ENCODE measurements at regions not wholly inside any gene's neighbourhood (a gene's known extent, or its start where the extent isn't known, plus 50 kb on each side); places are given as distances from the start of the nearest gene placed in this dataset.
"Not testable (repeated sequence)": the region's sequence is repeated elsewhere in the genome, so short reads cannot be mapped to it uniquely, and the experiment has no call there.

DNA sequence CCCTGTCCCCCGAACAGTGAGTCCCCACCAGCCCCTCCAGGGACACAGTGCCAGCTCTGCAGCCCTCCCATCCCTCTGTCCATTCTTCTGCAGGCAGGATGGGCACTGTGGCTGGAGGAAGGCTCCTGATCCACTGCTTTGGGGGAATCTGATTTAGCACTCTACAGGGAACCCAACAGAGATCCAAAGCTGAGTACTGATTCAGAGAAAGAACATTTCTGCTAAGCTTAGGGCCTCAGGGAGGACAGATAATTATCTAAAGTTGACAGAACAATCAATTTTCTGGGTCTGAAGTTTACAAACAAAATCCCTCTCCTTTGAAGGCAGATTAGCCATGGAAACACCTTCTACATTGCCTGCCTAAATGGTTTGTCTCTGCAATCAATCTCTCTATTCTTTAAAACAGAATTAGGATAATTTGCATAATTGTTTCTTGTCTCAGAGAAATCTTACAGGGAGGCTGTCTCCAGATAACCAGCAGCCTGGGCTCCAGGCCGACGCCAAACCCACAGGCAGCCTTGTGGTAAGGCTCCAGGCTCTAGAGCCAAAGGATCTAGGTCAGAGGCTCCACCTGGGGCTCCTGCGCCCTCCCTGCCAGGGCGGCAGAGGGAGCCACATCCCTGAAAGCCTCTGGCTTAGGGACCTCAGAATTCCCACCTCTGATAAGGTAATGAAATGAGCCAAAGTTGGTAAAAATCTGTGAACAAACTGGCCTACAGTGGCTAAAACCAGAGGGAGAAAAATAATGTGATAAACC lies 152.2 kb upstream of the FAM20C start:
- H3K27me3 ChIP-seq (replicated peaks in 1 of 4; ENCODE audit: control insufficient read depth in 3 of 4, extremely low read depth in 1 of 4, insufficient read depth in 3 of 4, low read length in 3 of 4); H3K56ac ChIP-seq (replicated peaks; ENCODE audit: insufficient read length, low read depth, low read length); H3K79me2 ChIP-seq (ENCODE audit: control insufficient read depth in 1 of 2, insufficient read depth in 2 of 2, low read length in 2 of 2); H4K91ac ChIP-seq (replicated peaks; ENCODE audit: insufficient read length, low read length); H3K4me1 ChIP-seq (replicated peaks in 1 of 4; ENCODE audit: control insufficient read depth in 3 of 4, insufficient read depth in 4 of 4, low read length in 3 of 4); H3K4ac ChIP-seq (replicated peaks; ENCODE audit: insufficient read length, low read depth, low read length); H3K14ac ChIP-seq (ENCODE audit: insufficient read length); H3K23ac ChIP-seq (ENCODE audit: insufficient read length); H3K9me3 ChIP-seq (ENCODE audit: insufficient read depth in 2 of 2, low read depth in 1 of 2, low read length in 1 of 2); FAIRE-seq; H3K23me2 ChIP-seq (ENCODE audit: low read depth, low read length); H2BK5ac ChIP-seq (ENCODE audit: low read depth, low read length); H3K4me3 ChIP-seq (ENCODE audit: extremely low read depth in 1 of 4, insufficient read depth in 2 of 4, low read depth in 3 of 4, low read length in 4 of 4); H2BK120ac ChIP-seq (replicated peaks; ENCODE audit: low read depth, low read length); H3K9ac ChIP-seq (replicated peaks in 1 of 4; ENCODE audit: extremely low read depth in 1 of 4, low read depth in 3 of 4, low read length in 3 of 4); H2BK15ac ChIP-seq (ENCODE audit: low read length); H2BK20ac ChIP-seq (ENCODE audit: low read length); H3K27ac ChIP-seq (ENCODE audit: low read depth, low read length); H2AFZ ChIP-seq (ENCODE audit: low read length); H3K79me1 ChIP-seq (ENCODE audit: low read depth, low read length); H4K8ac ChIP-seq (ENCODE audit: extremely low read depth, insufficient read depth, low read length); H2AK5ac ChIP-seq (ENCODE audit: low read depth, low read length); H3K18ac ChIP-seq (ENCODE audit: extremely low read depth, low read length); POLR2A ChIA-PET (ENCODE audit: partially characterized antibody); H3K4me2 ChIP-seq (ENCODE audit: insufficient read depth in 1 of 2, low read depth in 2 of 2, low read length in 2 of 2); H4K20me1 ChIP-seq (replicated peaks in 1 of 2; ENCODE audit: control insufficient read depth in 1 of 2, insufficient read depth in 2 of 2, low read length in 2 of 2); H2BK12ac ChIP-seq (ENCODE audit: low read depth, low read length); H3K36me3 ChIP-seq (ENCODE audit: control insufficient read depth in 2 of 4, insufficient read depth in 4 of 4, low read length in 3 of 4); H4K5ac ChIP-seq (ENCODE audit: insufficient read length, low read depth, low read length): not testable (repeated sequence)
- 51% methylated on average over 4 of the region's 5 CpGs; no CpG with 5 or more reads in 1 of the 2 experiments for WGBS, 2 experiments (ENCODE audit: extremely low coverage in 1 of 2, insufficient coverage in 1 of 2, insufficient read length in 1 of 2, insufficient replicate concordance in 2 of 2, low coverage in 1 of 2, low lambda C conversion rate in 2 of 2, missing lambda C conversion rate in 1 of 2)
- DNase-seq (ENCODE audit: low read depth in 1 of 2, low spot score in 2 of 2) = peak in 1 of 2 experiments; percentile 54
- CTCF ChIA-PET (ENCODE audit: partially characterized antibody) = interaction anchor here (1.1 to 3.2 kb wide), 4 partner anchors 16 to 146 kb away, joined by 3 to 11 read pairs (median 6); no protein-coding TSS in a partner anchor
- TF ChIP-seq RAD21 (IDR thresholded peaks at IDR 0.05 in 1 of 2, conservative IDR thresholded peaks at IDR 0.05 in 1 of 2; ENCODE audit: low read depth in 2 of 2, low read length in 2 of 2) = peak in 1 of 2 experiments; percentile 42; a peak in 2 of 4 replicates
- TF ChIP-seq, protein P1, sequence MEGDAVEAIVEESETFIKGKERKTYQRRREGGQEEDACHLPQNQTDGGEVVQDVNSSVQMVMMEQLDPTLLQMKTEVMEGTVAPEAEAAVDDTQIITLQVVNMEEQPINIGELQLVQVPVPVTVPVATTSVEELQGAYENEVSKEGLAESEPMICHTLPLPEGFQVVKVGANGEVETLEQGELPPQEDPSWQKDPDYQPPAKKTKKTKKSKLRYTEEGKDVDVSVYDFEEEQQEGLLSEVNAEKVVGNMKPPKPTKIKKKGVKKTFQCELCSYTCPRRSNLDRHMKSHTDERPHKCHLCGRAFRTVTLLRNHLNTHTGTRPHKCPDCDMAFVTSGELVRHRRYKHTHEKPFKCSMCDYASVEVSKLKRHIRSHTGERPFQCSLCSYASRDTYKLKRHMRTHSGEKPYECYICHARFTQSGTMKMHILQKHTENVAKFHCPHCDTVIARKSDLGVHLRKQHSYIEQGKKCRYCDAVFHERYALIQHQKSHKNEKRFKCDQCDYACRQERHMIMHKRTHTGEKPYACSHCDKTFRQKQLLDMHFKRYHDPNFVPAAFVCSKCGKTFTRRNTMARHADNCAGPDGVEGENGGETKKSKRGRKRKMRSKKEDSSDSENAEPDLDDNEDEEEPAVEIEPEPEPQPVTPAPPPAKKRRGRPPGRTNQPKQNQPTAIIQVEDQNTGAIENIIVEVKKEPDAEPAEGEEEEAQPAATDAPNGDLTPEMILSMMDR (IDR thresholded peaks at IDR 0.05; ENCODE audit: control extremely low read depth in 1 of 3, insufficient read depth in 1 of 3, low read depth in 1 of 3, low read length in 3 of 3) = peak; percentile 35 to 42 (median 41); a peak in 3 of 4 replicates

Data from H1 (cell line).